ENCODE measurements at regions not wholly inside any gene's neighbourhood (a gene's known extent, or its start where the extent isn't known, plus 50 kb on each side); places are given as distances from the start of the nearest gene placed in this dataset.

DNA sequence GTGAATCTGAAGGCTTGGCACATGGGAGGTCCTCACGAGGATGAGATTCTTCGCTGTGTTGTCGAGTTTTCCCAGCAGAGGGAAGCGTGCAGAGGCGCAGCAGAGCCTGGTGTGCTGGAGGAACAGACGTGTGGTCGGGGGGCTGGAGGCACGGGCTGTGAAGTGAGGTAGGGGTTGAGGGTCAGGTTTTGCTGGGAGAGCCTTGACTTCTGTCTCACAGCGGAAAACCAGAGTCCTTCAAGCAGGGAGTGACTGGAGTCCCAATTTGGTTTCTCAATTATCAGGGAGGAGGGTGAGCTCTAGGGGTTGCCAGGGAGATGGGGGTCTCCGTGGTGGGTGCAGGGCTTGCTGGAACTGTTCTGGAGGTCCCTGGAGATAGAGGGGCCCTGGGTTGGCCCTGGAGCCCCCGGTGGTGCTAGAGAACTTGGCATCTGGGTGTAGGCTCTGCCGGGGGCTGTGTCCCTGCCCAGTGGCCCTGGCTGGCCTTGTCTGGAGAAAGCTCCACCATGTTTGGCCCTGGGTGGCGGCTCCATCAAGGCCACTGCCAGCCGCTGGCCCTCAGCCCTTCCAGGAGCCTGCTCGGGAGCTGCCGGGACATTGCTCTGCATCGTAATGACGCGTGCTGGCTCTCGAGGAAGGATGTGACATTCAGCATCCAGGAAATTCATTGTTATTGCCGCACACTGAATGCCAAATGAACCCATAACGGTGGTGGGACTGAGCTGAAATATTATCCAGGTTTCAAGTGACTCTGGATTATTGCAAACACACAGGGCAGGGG, 215.7 kb downstream of the KIF26A start:
- no peak overlapping the region for H3K4me2 ChIP-seq
- no peaks in the 10 kb centered on the region for H3K9me3 ChIP-seq (ENCODE audit: insufficient read depth, low read depth)
- H3K9me2 ChIP-seq (ENCODE audit: insufficient read depth), result no peaks in the 10 kb centered on the region
- no peak overlapping the region for H3K27ac ChIP-seq
- no peaks in the 10 kb centered on the region for H3K36me3 ChIP-seq (ENCODE audit: low read depth)
- H3F3A ChIP-seq (ENCODE audit: insufficient read depth, low read depth), result no peaks in the 10 kb centered on the region
- peaks cover 90% of the 10 kb centered on the region for H3K27me3 ChIP-seq (ENCODE audit: insufficient read depth, low read depth)
- no TSS peak for BruUV-seq (replicated peaks)
- no peaks in the 10 kb centered on the region for H3K79me2 ChIP-seq (ENCODE audit: low read depth)
- no peak overlapping the region for H2AFZ ChIP-seq
- DNase-seq, result no peak
- intact Hi-C loops (cut with micrococcal nuclease; ENCODE audit: unreplicated experiment), result no loop called here
- POLR2A ChIA-PET (ENCODE audit: unreplicated experiment), result no interaction called here
- CTCF ChIA-PET, result no interaction called here
- 0 out of 2 replicates have a peak, but pooled peaks cover 5% of the 10 kb centered on the region for H4K20me1 ChIP-seq (ENCODE audit: insufficient read depth)
- no peak overlapping the region for H3K4me3 ChIP-seq
- no peaks in the 10 kb centered on the region for H3K4me1 ChIP-seq (replicated peaks; ENCODE audit: insufficient read depth)
- TF ChIP-seq, protein P1, sequence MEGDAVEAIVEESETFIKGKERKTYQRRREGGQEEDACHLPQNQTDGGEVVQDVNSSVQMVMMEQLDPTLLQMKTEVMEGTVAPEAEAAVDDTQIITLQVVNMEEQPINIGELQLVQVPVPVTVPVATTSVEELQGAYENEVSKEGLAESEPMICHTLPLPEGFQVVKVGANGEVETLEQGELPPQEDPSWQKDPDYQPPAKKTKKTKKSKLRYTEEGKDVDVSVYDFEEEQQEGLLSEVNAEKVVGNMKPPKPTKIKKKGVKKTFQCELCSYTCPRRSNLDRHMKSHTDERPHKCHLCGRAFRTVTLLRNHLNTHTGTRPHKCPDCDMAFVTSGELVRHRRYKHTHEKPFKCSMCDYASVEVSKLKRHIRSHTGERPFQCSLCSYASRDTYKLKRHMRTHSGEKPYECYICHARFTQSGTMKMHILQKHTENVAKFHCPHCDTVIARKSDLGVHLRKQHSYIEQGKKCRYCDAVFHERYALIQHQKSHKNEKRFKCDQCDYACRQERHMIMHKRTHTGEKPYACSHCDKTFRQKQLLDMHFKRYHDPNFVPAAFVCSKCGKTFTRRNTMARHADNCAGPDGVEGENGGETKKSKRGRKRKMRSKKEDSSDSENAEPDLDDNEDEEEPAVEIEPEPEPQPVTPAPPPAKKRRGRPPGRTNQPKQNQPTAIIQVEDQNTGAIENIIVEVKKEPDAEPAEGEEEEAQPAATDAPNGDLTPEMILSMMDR (conservative IDR thresholded peaks at IDR 0.05), result no peak
- no peak for TF ChIP-seq EZH2 (IDR thresholded peaks at IDR 0.05; ENCODE audit: low read depth)

DNA sequence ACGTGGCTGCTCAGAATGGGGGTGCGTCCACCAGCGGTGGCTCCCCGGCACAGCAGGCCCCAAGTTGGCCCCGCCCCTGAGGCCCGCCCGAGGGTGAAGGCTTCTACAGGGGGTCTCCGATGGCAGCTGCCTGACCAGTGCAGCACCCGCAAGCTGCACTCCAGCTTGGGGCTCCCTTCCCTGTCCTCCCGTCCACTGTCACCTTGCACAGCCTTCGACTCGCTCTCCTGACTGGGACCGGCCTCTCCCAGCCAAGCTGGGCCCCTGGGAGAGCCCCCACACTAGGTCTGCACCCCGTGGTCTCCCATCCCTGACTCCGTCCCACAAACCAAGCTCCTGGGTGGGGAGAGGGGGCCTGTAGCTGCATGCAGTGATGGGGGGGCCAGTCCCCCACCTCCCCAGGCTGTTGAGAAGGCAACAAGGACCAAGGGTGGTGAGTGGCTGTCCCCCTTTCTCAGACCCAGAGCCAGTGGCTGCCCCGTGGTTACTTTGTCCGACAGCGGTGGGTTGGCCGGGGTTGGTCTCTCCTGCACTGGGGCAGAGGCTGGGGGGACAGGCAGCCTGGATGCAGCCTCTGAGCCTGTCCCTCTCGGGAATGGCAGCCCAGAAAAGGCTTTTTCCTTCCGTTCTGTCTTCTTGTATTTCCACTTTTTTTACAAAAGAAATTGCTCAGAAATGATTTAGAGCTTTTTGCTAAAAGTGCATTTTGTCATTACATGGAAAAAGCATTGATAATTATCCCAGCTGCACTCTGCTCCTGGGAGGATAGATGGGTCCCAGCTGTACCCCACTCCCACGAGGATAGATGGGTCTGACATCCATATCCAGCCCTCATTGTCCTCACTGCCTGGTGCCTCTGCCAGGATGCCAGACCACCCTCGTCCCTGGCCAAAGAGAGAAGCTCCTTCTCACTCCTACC, 217.0 kb downstream of the KIF26A start:
- ChIA-PET POLR2A (ENCODE audit: unreplicated experiment) (no interaction called here), CTCF (no interaction called here)
- Histone ChIP-seq H3F3A (ENCODE audit: insufficient read depth, low read depth) (no peaks in the 10 kb centered on the region), H3K36me3 (ENCODE audit: low read depth) (no peaks in the 10 kb centered on the region), H3K4me3 (no peak overlapping the region), H3K9me2 (ENCODE audit: insufficient read depth) (no peaks in the 10 kb centered on the region), H3K27me3 (ENCODE audit: insufficient read depth, low read depth) (peaks cover 90% of the 10 kb centered on the region), H4K20me1 (ENCODE audit: insufficient read depth) (0 out of 2 replicates have a peak, but pooled peaks cover 5% of the 10 kb centered on the region), H3K27ac (no peak overlapping the region), H3K9me3 (ENCODE audit: insufficient read depth, low read depth) (no peaks in the 10 kb centered on the region), H3K4me1 (replicated peaks; ENCODE audit: insufficient read depth) (no peaks in the 10 kb centered on the region), H3K79me2 (ENCODE audit: low read depth) (no peaks in the 10 kb centered on the region), H2AFZ (no peak overlapping the region), H3K4me2 (no peak overlapping the region)
- intact Hi-C loops (cut with micrococcal nuclease; ENCODE audit: unreplicated experiment), result no loop called here
- no TSS peak for BruUV-seq (replicated peaks)
- no peak for TF ChIP-seq EZH2 (IDR thresholded peaks at IDR 0.05; ENCODE audit: low read depth)
- TF ChIP-seq, protein P1 (conservative IDR thresholded peaks at IDR 0.05), result no peak
- DNase-seq, result no peak

DNA sequence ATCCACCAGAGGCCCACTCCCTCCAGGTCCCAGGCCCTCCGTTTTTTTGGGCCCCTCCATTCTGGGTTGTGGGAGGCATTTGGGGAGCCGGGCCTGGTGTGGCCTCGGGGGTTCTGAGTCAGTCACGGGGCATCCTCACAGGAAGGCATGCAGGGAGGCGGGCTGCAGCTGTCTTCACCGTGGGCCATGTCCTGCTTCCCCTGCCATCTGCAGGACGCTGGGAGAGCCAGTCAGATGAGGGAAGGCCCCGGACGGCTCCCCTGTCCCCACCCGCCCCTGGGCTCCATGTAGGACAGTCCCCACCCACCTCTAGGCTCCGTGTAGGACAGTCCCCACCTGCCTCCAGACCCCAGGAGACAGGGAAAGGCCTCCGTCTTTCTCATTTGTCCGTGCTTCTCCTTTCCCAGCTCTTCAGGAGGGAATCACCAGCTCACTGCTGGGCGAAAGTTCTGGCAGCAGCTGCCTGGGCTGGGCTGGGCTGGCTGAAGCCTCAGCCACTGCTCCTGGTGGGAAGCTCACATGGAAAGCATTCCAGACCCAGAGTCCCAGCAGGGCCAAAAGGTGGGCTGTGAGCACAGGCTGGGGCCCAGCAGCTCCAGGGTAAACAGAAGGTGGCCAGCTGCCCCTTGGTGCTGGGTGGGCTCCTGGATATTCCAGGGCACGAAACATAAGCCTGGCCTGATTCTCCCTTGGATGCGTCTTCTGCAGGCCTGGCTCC, 217.8 kb downstream of the KIF26A start:
- Histone ChIP-seq H2AFZ (no peak overlapping the region), H3K4me1 (replicated peaks; ENCODE audit: insufficient read depth) (no peaks in the 10 kb centered on the region), H3F3A (ENCODE audit: insufficient read depth, low read depth) (no peaks in the 10 kb centered on the region), H3K4me2 (no peak overlapping the region), H3K4me3 (no peak overlapping the region), H3K27me3 (ENCODE audit: insufficient read depth, low read depth) (peaks cover 92% of the 10 kb centered on the region), H3K27ac (no peak overlapping the region), H3K36me3 (ENCODE audit: low read depth) (no peaks in the 10 kb centered on the region), H4K20me1 (ENCODE audit: insufficient read depth) (0 out of 2 replicates have a peak, but pooled peaks cover 5% of the 10 kb centered on the region), H3K79me2 (ENCODE audit: low read depth) (no peaks in the 10 kb centered on the region), H3K9me3 (ENCODE audit: insufficient read depth, low read depth) (no peaks in the 10 kb centered on the region), H3K9me2 (ENCODE audit: insufficient read depth) (no peaks in the 10 kb centered on the region)
- ChIA-PET POLR2A (ENCODE audit: unreplicated experiment) (no interaction called here), CTCF (no interaction called here)
- intact Hi-C loops (cut with micrococcal nuclease; ENCODE audit: unreplicated experiment), result no loop called here
- BruUV-seq (replicated peaks), result no TSS peak
- DNase-seq, result no peak
- TF ChIP-seq, protein P1 (conservative IDR thresholded peaks at IDR 0.05), result no peak
- no peak for TF ChIP-seq EZH2 (IDR thresholded peaks at IDR 0.05; ENCODE audit: low read depth)
